Fibroblast of villous mesenchyme (primary cell): ENCODE measurements at regions not wholly inside any gene's neighbourhood (a gene's known extent, or its start where the extent isn't known, plus 50 kb on each side); places are given as distances from the start of the nearest gene placed in this dataset.

Source experiments
- DNase-seq: peaks from one replicate; pipeline ENCODE4 v3.0.0-alpha.2; 2010; ENCODE audit warnings: low read depth
- H3K4me3 ChIP-seq: 2 replicates; pipeline ENCODE4 v1.5.1; 2011; ENCODE audit warnings: low read depth, mild to moderate bottlenecking, low read length
- CTCF ChIP-seq: IDR thresholded peaks from 2 replicates; pipeline ENCODE4 v1.5.1; 2012; ENCODE audit warnings: low read depth, mild to moderate bottlenecking, low read length; ENCODE audit not compliant: insufficient read depth

- no peak overlapping the region for H3K4me3 ChIP-seq
- TF ChIP-seq CTCF = no peak
- no peak for DNase-seq
Measured at GRCh38 chr9:106334081-106334480, 528.9 kb upstream of the ZNF462 start.

- no peak for DNase-seq
- no peak for TF ChIP-seq CTCF
- no peak overlapping the region for H3K4me3 ChIP-seq
Measured at GRCh38 chr9:106339882-106340281, 523.1 kb upstream of the ZNF462 start.

GRCh38 chr9:106350777-106351176 is 512.2 kb upstream of the ZNF462 start:
- no peak overlapping the region for H3K4me3 ChIP-seq
- TF ChIP-seq CTCF = no peak
- no peak for DNase-seq

- no peak overlapping the region for H3K4me3 ChIP-seq
- TF ChIP-seq CTCF = no peak
- no peak for DNase-seq
Measured at GRCh38 chr9:106356924-106357323, 506.0 kb upstream of the ZNF462 start.

GRCh38 chr9:106358331-106358730 is 504.6 kb upstream of the ZNF462 start:
- DNase-seq = no peak
- no peak for TF ChIP-seq CTCF
- no peak overlapping the region for H3K4me3 ChIP-seq

GRCh38 chr9:106376689-106377088 is 486.3 kb upstream of the ZNF462 start:
- TF ChIP-seq CTCF = no peak
- no peak overlapping the region for H3K4me3 ChIP-seq
- DNase-seq = no peak

- no peak overlapping the region for H3K4me3 ChIP-seq
- no peak for DNase-seq
- no peak for TF ChIP-seq CTCF
Measured at GRCh38 chr9:106383072-106383471, 479.9 kb upstream of the ZNF462 start.
